ENCODE measurements at regions not wholly inside any gene's neighbourhood (a gene's known extent, or its start where the extent isn't known, plus 50 kb on each side); places are given as distances from the start of the nearest gene placed in this dataset.

- 92% methylated on average over 18 of the region's 30 CpGs for WGBS (ENCODE audit: insufficient coverage)
- Histone ChIP-seq H3K27me3 (replicated peaks in 2 of 5; ENCODE audit: control insufficient read depth in 4 of 5, insufficient read depth in 5 of 5, low read length in 4 of 5) (no peaks in the 10 kb centered on the region), H3K4me1 (ENCODE audit: control extremely low read depth in 1 of 4, control insufficient read depth in 4 of 4, insufficient read depth in 4 of 4, low read length in 3 of 4) (peaks cover 0 to 31% (median 22%) of the 10 kb centered on the region in 4 experiments), H3K27ac (ENCODE audit: insufficient read depth in 1 of 2, low read depth in 1 of 2, low read length in 2 of 2, poor library complexity in 1 of 2, severe bottlenecking in 2 of 2) (no peak overlapping the region), H3K4me3 (ENCODE audit: control insufficient read depth in 1 of 7, extremely low read depth in 1 of 7, insufficient read depth in 4 of 7, low read depth in 2 of 7, low read length in 6 of 7) (peak overlapping the region in 1 of 7 experiments; percentile 19), H3K9me3 (ENCODE audit: control extremely low read depth in 1 of 5, control insufficient read depth in 4 of 5, insufficient read depth in 2 of 5, low read depth in 1 of 5, low read length in 4 of 5) (no peaks in the 10 kb centered on the region), H3K36me3 (ENCODE audit: control insufficient read depth in 4 of 4, insufficient read depth in 4 of 4, low read length in 3 of 4) (no peaks in the 10 kb centered on the region)
- DNase-seq, result peak in 2 of 3 donors; percentile 30 to 49
- POLR2A ChIA-PET, result no interaction called here
- CTCF ChIA-PET, result interaction anchor here (3.1 kb wide), 1 partner anchor 18 kb away, joined by 12 read pairs; no protein-coding TSS in a partner anchor
Measured at GRCh38 chr4:3363411-3364141, 70.8 kb downstream of the RGS12 start.

- Histone ChIP-seq H3K27ac (ENCODE audit: insufficient read depth in 1 of 2, low read depth in 1 of 2, low read length in 2 of 2, poor library complexity in 1 of 2, severe bottlenecking in 2 of 2) (no peak overlapping the region), H3K9me3 (ENCODE audit: control extremely low read depth in 1 of 5, control insufficient read depth in 4 of 5, insufficient read depth in 2 of 5, low read depth in 1 of 5, low read length in 4 of 5) (no peaks in the 10 kb centered on the region), H3K4me1 (ENCODE audit: control extremely low read depth in 1 of 4, control insufficient read depth in 4 of 4, insufficient read depth in 4 of 4, low read length in 3 of 4) (peaks cover 0 to 37% (median 28%) of the 10 kb centered on the region in 4 experiments), H3K27me3 (replicated peaks in 2 of 5; ENCODE audit: control insufficient read depth in 4 of 5, insufficient read depth in 5 of 5, low read length in 4 of 5) (no peaks in the 10 kb centered on the region), H3K4me3 (ENCODE audit: control insufficient read depth in 1 of 7, extremely low read depth in 1 of 7, insufficient read depth in 4 of 7, low read depth in 2 of 7, low read length in 6 of 7) (no peak overlapping the region), H3K36me3 (ENCODE audit: control insufficient read depth in 4 of 4, insufficient read depth in 4 of 4, low read length in 3 of 4) (no peaks in the 10 kb centered on the region)
- WGBS (ENCODE audit: insufficient coverage), result 92% methylated on average over 17 of the region's 17 CpGs
- ChIA-PET POLR2A (no interaction called here), CTCF (interaction anchor here (0.7 to 3.1 kb wide), 2 partner anchors 18 to 1325 kb away, joined by 3 to 12 read pairs; no protein-coding TSS in a partner anchor)
- DNase-seq, result no peak
Measured at GRCh38 chr4:3364199-3364598, 71.4 kb downstream of the RGS12 start.

- WGBS (ENCODE audit: insufficient coverage), result 88% methylated on average over 16 of the region's 18 CpGs
Measured at GRCh38 chr4:3364634-3365314, 72.0 kb downstream of the RGS12 start.

GRCh38 chr4:3365326-3365725 is 72.5 kb downstream of the RGS12 start:
- no peak overlapping the region for H3K27ac ChIP-seq (ENCODE audit: insufficient read depth in 1 of 2, low read depth in 1 of 2, low read length in 2 of 2, poor library complexity in 1 of 2, severe bottlenecking in 2 of 2)
- 97% methylated on average over 11 of the region's 11 CpGs for WGBS (ENCODE audit: insufficient coverage)
- DNase-seq, result no peak
- ChIA-PET CTCF (interaction anchor here (1.0 to 3.1 kb wide), 2 partner anchors 19 to 150 kb away, joined by 3 to 12 read pairs; no protein-coding TSS in a partner anchor), POLR2A (no interaction called here)
- no peaks in the 10 kb centered on the region for H3K9me3 ChIP-seq (ENCODE audit: control extremely low read depth in 1 of 5, control insufficient read depth in 4 of 5, insufficient read depth in 2 of 5, low read depth in 1 of 5, low read length in 4 of 5)
- H3K27me3 ChIP-seq (replicated peaks in 2 of 5; ENCODE audit: control insufficient read depth in 4 of 5, insufficient read depth in 5 of 5, low read length in 4 of 5), result no peaks in the 10 kb centered on the region
- H3K4me3 ChIP-seq (ENCODE audit: control insufficient read depth in 1 of 7, extremely low read depth in 1 of 7, insufficient read depth in 4 of 7, low read depth in 2 of 7, low read length in 6 of 7), result no peak overlapping the region
- no peaks in the 10 kb centered on the region for H3K36me3 ChIP-seq (ENCODE audit: control insufficient read depth in 4 of 4, insufficient read depth in 4 of 4, low read length in 3 of 4)
- peaks cover 0 to 47% (median 40%) of the 10 kb centered on the region in 4 experiments for H3K4me1 ChIP-seq (ENCODE audit: control extremely low read depth in 1 of 4, control insufficient read depth in 4 of 4, insufficient read depth in 4 of 4, low read length in 3 of 4)

More at GRCh38 chr4:3364634-3365314, 72.0 kb downstream of the RGS12 start:
- Histone ChIP-seq H3K4me1 (ENCODE audit: control extremely low read depth in 1 of 4, control insufficient read depth in 4 of 4, insufficient read depth in 4 of 4, low read length in 3 of 4) (peaks cover 0 to 41% (median 34%) of the 10 kb centered on the region in 4 experiments), H3K27ac (ENCODE audit: insufficient read depth in 1 of 2, low read depth in 1 of 2, low read length in 2 of 2, poor library complexity in 1 of 2, severe bottlenecking in 2 of 2) (no peak overlapping the region), H3K9me3 (ENCODE audit: control extremely low read depth in 1 of 5, control insufficient read depth in 4 of 5, insufficient read depth in 2 of 5, low read depth in 1 of 5, low read length in 4 of 5) (no peaks in the 10 kb centered on the region), H3K27me3 (replicated peaks in 2 of 5; ENCODE audit: control insufficient read depth in 4 of 5, insufficient read depth in 5 of 5, low read length in 4 of 5) (no peaks in the 10 kb centered on the region), H3K4me3 (ENCODE audit: control insufficient read depth in 1 of 7, extremely low read depth in 1 of 7, insufficient read depth in 4 of 7, low read depth in 2 of 7, low read length in 6 of 7) (no peak overlapping the region), H3K36me3 (ENCODE audit: control insufficient read depth in 4 of 4, insufficient read depth in 4 of 4, low read length in 3 of 4) (no peaks in the 10 kb centered on the region)
- POLR2A ChIA-PET, result no interaction called here
- CTCF ChIA-PET, result interaction anchor here (0.7 to 3.1 kb wide), 3 partner anchors 19 to 1324 kb away, joined by 3 to 12 read pairs (median 3); no protein-coding TSS in a partner anchor
- DNase-seq, result no peak

GRCh38 chr4:3365871-3366842 is 73.3 kb downstream of the RGS12 start:
- WGBS (ENCODE audit: insufficient coverage), result 96% methylated on average over 26 of the region's 30 CpGs
- Histone ChIP-seq H3K4me1 (ENCODE audit: control extremely low read depth in 1 of 4, control insufficient read depth in 4 of 4, insufficient read depth in 4 of 4, low read length in 3 of 4) (peaks cover 0 to 51% (median 43%) of the 10 kb centered on the region in 4 experiments), H3K36me3 (ENCODE audit: control insufficient read depth in 4 of 4, insufficient read depth in 4 of 4, low read length in 3 of 4) (no peaks in the 10 kb centered on the region), H3K27me3 (replicated peaks in 2 of 5; ENCODE audit: control insufficient read depth in 4 of 5, insufficient read depth in 5 of 5, low read length in 4 of 5) (no peaks in the 10 kb centered on the region), H3K4me3 (ENCODE audit: control insufficient read depth in 1 of 7, extremely low read depth in 1 of 7, insufficient read depth in 4 of 7, low read depth in 2 of 7, low read length in 6 of 7) (no peak overlapping the region), H3K9me3 (ENCODE audit: control extremely low read depth in 1 of 5, control insufficient read depth in 4 of 5, insufficient read depth in 2 of 5, low read depth in 1 of 5, low read length in 4 of 5) (no peaks in the 10 kb centered on the region), H3K27ac (ENCODE audit: insufficient read depth in 1 of 2, low read depth in 1 of 2, low read length in 2 of 2, poor library complexity in 1 of 2, severe bottlenecking in 2 of 2) (no peak overlapping the region)
- ChIA-PET POLR2A (no interaction called here), CTCF (interaction anchor here (1.6 to 3.1 kb wide), 3 partner anchors 14 to 20 kb away, joined by 4 to 12 read pairs (median 4); no protein-coding TSS in a partner anchor)
- no peak for DNase-seq

- ChIA-PET CTCF (interaction anchor here (1.6 kb wide), 2 partner anchors 15 to 21 kb away, joined by 4 read pairs; no protein-coding TSS in a partner anchor), POLR2A (no interaction called here)
- Histone ChIP-seq H3K36me3 (ENCODE audit: control insufficient read depth in 4 of 4, insufficient read depth in 4 of 4, low read length in 3 of 4) (no peaks in the 10 kb centered on the region), H3K9me3 (ENCODE audit: control extremely low read depth in 1 of 5, control insufficient read depth in 4 of 5, insufficient read depth in 2 of 5, low read depth in 1 of 5, low read length in 4 of 5) (no peaks in the 10 kb centered on the region), H3K4me3 (ENCODE audit: control insufficient read depth in 1 of 7, extremely low read depth in 1 of 7, insufficient read depth in 4 of 7, low read depth in 2 of 7, low read length in 6 of 7) (no peak overlapping the region), H3K27me3 (replicated peaks in 2 of 5; ENCODE audit: control insufficient read depth in 4 of 5, insufficient read depth in 5 of 5, low read length in 4 of 5) (no peaks in the 10 kb centered on the region), H3K27ac (ENCODE audit: insufficient read depth in 1 of 2, low read depth in 1 of 2, low read length in 2 of 2, poor library complexity in 1 of 2, severe bottlenecking in 2 of 2) (no peak overlapping the region), H3K4me1 (ENCODE audit: control extremely low read depth in 1 of 4, control insufficient read depth in 4 of 4, insufficient read depth in 4 of 4, low read length in 3 of 4) (peaks cover 0 to 54% (median 46%) of the 10 kb centered on the region in 4 experiments)
- DNase-seq, result no peak
- 96% methylated on average over 26 of the region's 30 CpGs for WGBS (ENCODE audit: insufficient coverage)
Measured at GRCh38 chr4:3366893-3367775, 74.3 kb downstream of the RGS12 start.

Data from common myeloid progenitor, CD34-positive (primary cell).